Liver (tissue), 7 donors: ENCODE measurements at regions not wholly inside any gene's neighbourhood (a gene's known extent, or its start where the extent isn't known, plus 50 kb on each side); places are given as distances from the start of the nearest gene placed in this dataset.

Experiments
- DNase-seq: peaks from one replicate; pipeline ENCODE4 v3.0.0-alpha.2; 2017; ENCODE audit warnings: low spot score
- H3K27ac ChIP-seq, 2 donors: one replicate each; pipeline ENCODE4 v1.7.0; 2013; ENCODE audit warnings: inconsistent platforms in 2 of 2, low read length in 2 of 2, control low read depth in 1 of 2, low read depth in 1 of 2, mild to moderate bottlenecking in 1 of 2
- H3K27me3 ChIP-seq, 4 donors: one replicate each; pipeline versions ENCODE4 v1.6.1 to v1.7.0; 2013; ENCODE audit warnings: low read length in 3 of 4, inconsistent platforms in 1 of 4, mild to moderate bottlenecking in 1 of 4, moderate library complexity in 1 of 4; ENCODE audit not compliant: control insufficient read depth in 4 of 4, insufficient read depth in 4 of 4
- H3K36me3 ChIP-seq, 4 donors: one replicate each; pipeline versions ENCODE4 v1.6.1 to v1.7.0; 2013; ENCODE audit warnings: low read length in 3 of 4, mild to moderate bottlenecking in 3 of 4, low read depth in 1 of 4, moderate library complexity in 1 of 4; ENCODE audit not compliant: control insufficient read depth in 4 of 4, insufficient read depth in 3 of 4
- H3K4me1 ChIP-seq, 4 donors: one replicate each; pipeline versions ENCODE4 v1.6.1 to v1.7.0; 2013; ENCODE audit warnings: low read length in 3 of 4, mild to moderate bottlenecking in 3 of 4, moderate library complexity in 1 of 4; ENCODE audit not compliant: control insufficient read depth in 4 of 4, insufficient read depth in 4 of 4
- H3K4me3 ChIP-seq, 3 donors: one replicate each; pipeline versions ENCODE4 v1.6.1 to v1.7.0; 2013; ENCODE audit warnings: low read length in 3 of 3, control low read depth in 1 of 3, low read depth in 1 of 3, mild to moderate bottlenecking in 1 of 3
- H3K9ac ChIP-seq, 2 donors: one replicate each; pipeline ENCODE4 v1.7.0; 2013; ENCODE audit warnings: low read length in 2 of 2, mild to moderate bottlenecking in 2 of 2, moderate library complexity in 2 of 2, control low read depth in 1 of 2, low read depth in 1 of 2
- H3K9me3 ChIP-seq, 4 donors: one replicate each; pipeline versions ENCODE4 v1.6.1 to v1.7.0; 2013; ENCODE audit warnings: low read length in 3 of 4; ENCODE audit not compliant: control insufficient read depth in 4 of 4
- ATF3 ChIP-seq: IDR thresholded peaks from 2 replicates; pipeline ENCODE4 v1.6.1; 2016; ENCODE audit warnings: antibody characterized with exemption
- EGR1 ChIP-seq, 2 donors: IDR thresholded peaks; 2 replicates each; pipeline ENCODE4 v1.6.1; 2016 to 2018; ENCODE audit warnings: antibody characterized with exemption in 2 of 2, low read depth in 2 of 2
- FOXA1 ChIP-seq: IDR thresholded peaks from 2 replicates; pipeline ENCODE4 v1.6.1; 2016; ENCODE audit warnings: antibody characterized with exemption
- GABPA ChIP-seq, 2 donors: IDR thresholded peaks in 1 of 2; conservative IDR thresholded peaks in 1 of 2; 2 replicates each; pipeline ENCODE4 v1.6.1; 2016; ENCODE audit warnings: antibody characterized with exemption in 2 of 2, mild to moderate bottlenecking in 1 of 2, moderate library complexity in 1 of 2
- HNF4A ChIP-seq, 2 donors: conservative IDR thresholded peaks; 2 replicates each; pipeline ENCODE4 v1.6.1; 2016; ENCODE audit warnings: antibody characterized with exemption in 2 of 2, mild to moderate bottlenecking in 2 of 2
- HNF4G ChIP-seq: IDR thresholded peaks from 2 replicates; pipeline ENCODE4 v1.6.1; 2016; ENCODE audit warnings: antibody characterized with exemption
- MAX ChIP-seq: IDR thresholded peaks from 2 replicates; pipeline ENCODE4 v1.6.1; 2016; ENCODE audit warnings: antibody characterized with exemption
- RAD21 ChIP-seq, 2 donors: IDR thresholded peaks; 2 replicates each; pipeline ENCODE4 v1.6.1; 2016; ENCODE audit warnings: antibody characterized with exemption in 2 of 2, mild to moderate bottlenecking in 2 of 2
- REST ChIP-seq: IDR thresholded peaks from 2 replicates; pipeline ENCODE4 v1.6.1; 2016; ENCODE audit warnings: antibody characterized with exemption, mild to moderate bottlenecking
- TAF1 ChIP-seq: conservative IDR thresholded peaks from 2 replicates; pipeline ENCODE4 v1.6.1; 2016; ENCODE audit warnings: antibody characterized with exemption, mild to moderate bottlenecking
- YY1 ChIP-seq: IDR thresholded peaks from 2 replicates; pipeline ENCODE4 v1.6.1; 2016; ENCODE audit warnings: antibody characterized with exemption, mild to moderate bottlenecking
- ZBTB33 ChIP-seq: IDR thresholded peaks from 2 replicates; pipeline ENCODE4 v1.6.1; 2016; ENCODE audit warnings: antibody characterized with exemption
- WGBS: extraction: QIAGEN DNeasy Blood & Tissue Kit; methylation state at CpG from one replicate; pipeline ENCODE4 v1.1.7; 2013; 5-methylcytosine and 5-hydroxymethylcytosine counted together
- donor health status: healthy.
- donor health status: healthy.
- donor health status: healthy.
- donor health status: healthy.

- WGBS: 90% methylated on average over 5 of the region's 5 CpGs
- Histone ChIP-seq H3K36me3 (no peaks in the 10 kb centered on the region), H3K9me3 (no peaks in the 10 kb centered on the region), H3K27ac (no peak overlapping the region), H3K27me3 (no peaks in the 10 kb centered on the region), H3K9ac (no peak overlapping the region), H3K4me3 (no peak overlapping the region), H3K4me1 (no peaks in the 10 kb centered on the region)
- no peak for DNase-seq
- TF ChIP-seq REST (no peak), TAF1 (no peak), GABPA (IDR thresholded peaks at IDR 0.05 in 1 of 2, conservative IDR thresholded peaks at IDR 0.05 in 1 of 2) (no peak), EGR1 (IDR thresholded peaks at IDR 0.05; ENCODE audit: low read depth in 2 of 2) (no peak), FOXA1 (no peak), ZBTB33 (no peak), RAD21 (IDR thresholded peaks at IDR 0.05) (no peak), YY1 (no peak)
Measured at GRCh38 chrX:6695717-6696116, 160.8 kb upstream of the VCX3A start.

GRCh38 chrX:6694977-6695376, 160.1 kb upstream of the VCX3A start:
- WGBS: 79% methylated on average over 4 of the region's 4 CpGs

More at GRCh38 chrX:6694977-6695376, 160.1 kb upstream of the VCX3A start:
- Histone ChIP-seq H3K4me3 (no peak overlapping the region), H3K4me1 (no peaks in the 10 kb centered on the region), H3K27ac (no peak overlapping the region), H3K27me3 (no peaks in the 10 kb centered on the region), H3K9ac (no peak overlapping the region), H3K9me3 (no peaks in the 10 kb centered on the region), H3K36me3 (no peaks in the 10 kb centered on the region)
- TF ChIP-seq TAF1 (no peak), EGR1 (IDR thresholded peaks at IDR 0.05; ENCODE audit: low read depth in 2 of 2) (no peak), HNF4G (no peak), ATF3 (no peak), MAX (no peak), ZBTB33 (no peak), HNF4A (conservative IDR thresholded peaks at IDR 0.05) (no peak)
- no peak for DNase-seq
